Fibroblast of lung (primary cell): ENCODE measurements at regions not wholly inside any gene's neighbourhood (a gene's known extent, or its start where the extent isn't known, plus 50 kb on each side); places are given as distances from the start of the nearest gene placed in this dataset.

Experiments
- DNase-seq, 2 donors: peaks; one replicate each; pipeline versions ENCODE4 v3.0.0 to v3.0.0-alpha.2; 2010; ENCODE audit warnings: low read depth in 2 of 2
- H2AFZ ChIP-seq: 2 replicates; pipeline ENCODE4 v1.5.1; 2012; ENCODE audit warnings: low read length, control low read depth, inconsistent platforms
- H3K27ac ChIP-seq: 2 replicates; pipeline ENCODE4 v1.5.1; 2011; ENCODE audit warnings: low read length, control low read depth; ENCODE audit not compliant: insufficient read depth
- H3K27me3 ChIP-seq: 2 replicates; pipeline ENCODE4 v1.5.1; 2011; ENCODE audit warnings: mild to moderate bottlenecking, low read length; ENCODE audit not compliant: control insufficient read depth, insufficient read depth
- H3K36me3 ChIP-seq: 2 replicates; pipeline ENCODE4 v1.5.1; 2011; ENCODE audit warnings: low read length; ENCODE audit not compliant: control insufficient read depth, insufficient read depth
- H3K4me1 ChIP-seq: 2 replicates; pipeline ENCODE4 v1.5.1; 2011; ENCODE audit warnings: low read length; ENCODE audit not compliant: control insufficient read depth, insufficient read depth; ENCODE audit errors: extremely low read depth
- H3K4me2 ChIP-seq: 2 replicates; pipeline ENCODE4 v1.5.1; 2011; ENCODE audit warnings: low read length, control low read depth; ENCODE audit not compliant: insufficient read depth; ENCODE audit errors: extremely low read depth
- H3K4me3 ChIP-seq, 4 experiments: fragments of 200-600 bp in 1 of 4; sonication (generic) in 1 of 4; replicated peaks in 1 of 4; 2 replicates each; pipeline ENCODE4 v1.5.1; 2011 to 2016; ENCODE audit warnings: low read length in 4 of 4, low read depth in 3 of 4, mild to moderate bottlenecking in 3 of 4, control low read depth in 2 of 4, inconsistent platforms in 1 of 4, mixed read lengths in 1 of 4; ENCODE audit not compliant: insufficient read depth in 1 of 4; ENCODE audit errors: control extremely low read depth in 1 of 4
- H3K79me2 ChIP-seq: 2 replicates; pipeline ENCODE4 v1.5.1; 2012; ENCODE audit warnings: mild to moderate bottlenecking, low read length, inconsistent platforms; ENCODE audit not compliant: control insufficient read depth, insufficient read depth
- H3K9ac ChIP-seq: 2 replicates; pipeline ENCODE4 v1.5.1; 2011; ENCODE audit warnings: mild to moderate bottlenecking, low read length, control low read depth; ENCODE audit not compliant: insufficient read depth
- H3K9me3 ChIP-seq: 2 replicates; pipeline ENCODE4 v1.5.1; 2012; ENCODE audit warnings: low read depth, low read length; ENCODE audit not compliant: control insufficient read depth, insufficient read depth
- H4K20me1 ChIP-seq: 2 replicates; pipeline ENCODE4 v1.5.1; 2011; ENCODE audit warnings: low read length; ENCODE audit not compliant: control insufficient read depth, insufficient read depth; ENCODE audit errors: extremely low read depth
- CTCF ChIP-seq, 2 donors: IDR thresholded peaks in 1 of 2; conservative IDR thresholded peaks in 1 of 2; 1 replicate in 1 of 2; 2 replicates in 1 of 2; pipeline ENCODE4 v1.5.1; 2011 to 2012; ENCODE audit warnings: low read length in 2 of 2, control low read depth in 1 of 2, inconsistent platforms in 1 of 2, low read depth in 1 of 2, mild to moderate bottlenecking in 1 of 2
- EZH2 ChIP-seq: IDR thresholded peaks from 2 replicates; pipeline ENCODE4 v1.5.1; 2012; ENCODE audit warnings: low read length, control low read depth, mild to moderate bottlenecking; ENCODE audit errors: missing control alignments

DNA sequence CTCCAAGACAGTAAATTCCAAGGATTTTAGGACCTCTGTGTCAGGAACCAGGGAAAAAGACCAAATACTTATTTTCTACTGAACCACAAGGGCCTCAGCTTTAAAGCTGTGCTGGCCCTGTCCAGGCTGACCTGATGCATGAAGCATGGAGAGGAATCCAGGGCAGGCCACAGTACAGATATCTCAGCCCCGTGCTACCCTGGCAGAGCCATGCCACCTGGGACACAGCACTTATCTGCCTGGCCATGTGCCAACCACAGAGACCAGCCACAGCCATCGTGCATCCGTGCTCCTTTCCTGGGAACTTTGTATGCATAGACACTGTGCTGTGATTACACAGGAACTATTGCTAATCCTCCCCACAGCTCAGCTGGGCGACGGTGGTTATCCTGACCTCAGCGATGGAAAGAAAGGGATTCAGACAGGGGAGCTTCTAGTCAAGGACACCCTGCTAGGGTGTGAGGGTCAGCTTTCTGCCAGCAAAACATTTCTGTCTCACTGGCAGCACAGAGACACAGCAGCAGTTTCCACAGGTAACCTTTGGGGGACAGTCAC is 687.4 kb upstream of the ID2 start:
- Histone ChIP-seq H3K79me2 (no peaks in the 10 kb centered on the region), H3K9ac (no peak overlapping the region), H3K4me1 (no peaks in the 10 kb centered on the region), H3K4me3 (no peak overlapping the region), H3K27me3 (no peaks in the 10 kb centered on the region), H3K36me3 (no peaks in the 10 kb centered on the region), H4K20me1 (no peaks in the 10 kb centered on the region), H3K4me2 (no peak overlapping the region), H2AFZ (no peak overlapping the region), H3K9me3 (no peaks in the 10 kb centered on the region), H3K27ac (no peak overlapping the region)
- TF ChIP-seq CTCF (conservative IDR thresholded peaks at IDR 0.05 in 1 of 2, IDR thresholded peaks at IDR 0.05 in 1 of 2; ENCODE audit: low read depth in 1 of 2, low read length in 2 of 2) (no peak), EZH2 (no peak)
- DNase-seq: no peak

DNA sequence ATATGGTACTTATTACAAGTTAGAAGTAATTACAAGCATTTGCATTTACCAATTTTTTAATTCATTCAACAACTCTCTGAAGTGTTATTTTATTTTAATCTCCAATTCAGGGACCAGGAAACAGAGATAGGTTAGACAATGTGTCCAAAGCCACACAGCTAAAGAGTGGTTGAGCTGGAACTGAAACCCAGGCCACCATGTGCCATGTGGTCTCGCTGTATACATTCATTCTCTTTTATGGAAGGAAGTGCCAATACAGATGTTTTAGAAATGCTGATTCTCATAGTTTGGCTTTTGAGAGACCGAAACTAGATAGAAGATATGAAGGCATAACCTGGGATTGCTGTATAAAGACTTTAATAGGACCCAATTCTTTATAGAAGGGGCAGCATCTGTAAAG is 684.6 kb upstream of the ID2 start:
- H4K20me1 ChIP-seq: no peaks in the 10 kb centered on the region
- TF ChIP-seq CTCF (conservative IDR thresholded peaks at IDR 0.05 in 1 of 2, IDR thresholded peaks at IDR 0.05 in 1 of 2; ENCODE audit: low read depth in 1 of 2, low read length in 2 of 2): no peak
- no peak for TF ChIP-seq EZH2
- H3K4me1 ChIP-seq: no peaks in the 10 kb centered on the region
- no peaks in the 10 kb centered on the region for H3K36me3 ChIP-seq
- no peaks in the 10 kb centered on the region for H3K9me3 ChIP-seq
- H2AFZ ChIP-seq: no peak overlapping the region
- no peaks in the 10 kb centered on the region for H3K79me2 ChIP-seq
- H3K4me2 ChIP-seq: no peak overlapping the region
- no peaks in the 10 kb centered on the region for H3K27me3 ChIP-seq
- H3K27ac ChIP-seq: no peak overlapping the region
- no peak overlapping the region for H3K9ac ChIP-seq
- no peak for DNase-seq
- no peak overlapping the region for H3K4me3 ChIP-seq

DNA sequence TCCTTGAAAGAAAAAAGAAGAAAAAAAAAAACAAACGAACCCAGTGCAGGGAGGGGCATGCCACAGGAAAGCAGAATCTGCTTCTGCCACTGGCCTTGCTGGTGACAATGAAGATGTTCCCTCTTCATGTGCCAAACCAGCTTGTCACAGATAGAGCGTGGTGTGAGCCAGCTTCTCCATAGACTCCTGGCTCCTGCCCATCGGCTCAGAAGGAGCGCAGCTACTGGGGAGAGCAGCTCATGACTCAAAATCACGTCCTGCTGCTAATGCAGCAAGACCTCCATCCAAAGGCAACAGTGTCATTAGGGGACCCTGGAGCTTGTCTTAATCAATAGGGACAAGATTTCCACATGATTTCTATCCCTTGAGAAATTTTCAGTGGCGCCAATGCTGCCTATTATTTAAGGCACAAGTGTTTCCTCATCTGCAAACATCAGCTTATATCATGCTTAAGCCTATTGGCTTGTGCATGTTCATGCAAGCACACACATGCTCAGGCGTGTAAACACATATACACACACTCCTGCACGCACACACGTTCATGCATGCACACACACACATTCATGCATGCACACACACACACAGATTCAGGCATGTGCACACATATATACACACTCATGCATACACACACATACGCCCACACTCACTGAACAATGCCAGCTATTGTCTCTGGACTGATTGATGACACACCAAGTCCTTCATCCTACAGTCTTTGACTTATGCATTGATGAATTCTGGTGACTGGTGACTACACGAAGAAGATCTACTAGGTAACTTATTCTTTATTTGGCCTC is 682.0 kb upstream of the ID2 start:
- Histone ChIP-seq H3K79me2 (no peaks in the 10 kb centered on the region), H3K4me1 (peaks cover 2% of the 10 kb centered on the region), H3K4me2 (no peak overlapping the region), H3K27me3 (no peaks in the 10 kb centered on the region), H3K9ac (no peak overlapping the region), H4K20me1 (no peaks in the 10 kb centered on the region), H3K36me3 (no peaks in the 10 kb centered on the region), H3K9me3 (no peaks in the 10 kb centered on the region), H2AFZ (no peak overlapping the region), H3K4me3 (no peak overlapping the region), H3K27ac (no peak overlapping the region)
- TF ChIP-seq CTCF (conservative IDR thresholded peaks at IDR 0.05 in 1 of 2, IDR thresholded peaks at IDR 0.05 in 1 of 2; ENCODE audit: low read depth in 1 of 2, low read length in 2 of 2) (no peak), EZH2 (no peak)
- no peak for DNase-seq
